22Rv1 (cell line): ENCODE measurements at regions not wholly inside any gene's neighbourhood (a gene's known extent, or its start where the extent isn't known, plus 50 kb on each side); places are given as distances from the start of the nearest gene placed in this dataset.

Experiments
- H3K27ac ChIP-seq: fragments of 450-650 bp; 2 replicates; pipeline ENCODE4 v1.5.1; 2017
- ZFX ChIP-seq: fragments of 450-650 bp; IDR thresholded peaks from 2 replicates; pipeline ENCODE4 v1.6.1; 2017; ENCODE audit warnings: antibody characterized with exemption, borderline replicate concordance
- TF ChIP-seq, protein P1 (sequence below): fragments of 450-650 bp; IDR thresholded peaks from 2 replicates; pipeline ENCODE4 v1.5.1; 2017; ENCODE audit warnings: mild to moderate bottlenecking

DNA sequence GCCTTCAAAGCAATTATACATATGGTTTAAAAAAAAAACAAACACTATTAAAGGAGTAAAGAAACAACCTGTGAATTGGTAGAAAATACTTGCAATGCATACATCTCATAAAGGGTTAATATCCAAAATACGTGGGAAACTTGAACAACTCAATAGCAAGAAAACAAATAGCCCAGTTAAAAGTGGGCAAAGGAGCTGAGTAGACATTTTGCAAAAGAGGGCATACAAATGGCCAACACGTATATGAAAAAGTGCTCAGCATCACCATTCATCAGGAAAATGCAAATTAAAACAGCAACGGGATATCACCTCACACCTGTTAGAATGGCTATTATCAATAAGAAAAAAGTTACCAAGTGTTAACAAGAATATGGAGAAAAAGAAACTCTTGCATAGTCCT lies 298.3 kb upstream of the RBMS1 start:
- H3K27ac ChIP-seq, result no peak overlapping the region
- TF ChIP-seq, protein P1, sequence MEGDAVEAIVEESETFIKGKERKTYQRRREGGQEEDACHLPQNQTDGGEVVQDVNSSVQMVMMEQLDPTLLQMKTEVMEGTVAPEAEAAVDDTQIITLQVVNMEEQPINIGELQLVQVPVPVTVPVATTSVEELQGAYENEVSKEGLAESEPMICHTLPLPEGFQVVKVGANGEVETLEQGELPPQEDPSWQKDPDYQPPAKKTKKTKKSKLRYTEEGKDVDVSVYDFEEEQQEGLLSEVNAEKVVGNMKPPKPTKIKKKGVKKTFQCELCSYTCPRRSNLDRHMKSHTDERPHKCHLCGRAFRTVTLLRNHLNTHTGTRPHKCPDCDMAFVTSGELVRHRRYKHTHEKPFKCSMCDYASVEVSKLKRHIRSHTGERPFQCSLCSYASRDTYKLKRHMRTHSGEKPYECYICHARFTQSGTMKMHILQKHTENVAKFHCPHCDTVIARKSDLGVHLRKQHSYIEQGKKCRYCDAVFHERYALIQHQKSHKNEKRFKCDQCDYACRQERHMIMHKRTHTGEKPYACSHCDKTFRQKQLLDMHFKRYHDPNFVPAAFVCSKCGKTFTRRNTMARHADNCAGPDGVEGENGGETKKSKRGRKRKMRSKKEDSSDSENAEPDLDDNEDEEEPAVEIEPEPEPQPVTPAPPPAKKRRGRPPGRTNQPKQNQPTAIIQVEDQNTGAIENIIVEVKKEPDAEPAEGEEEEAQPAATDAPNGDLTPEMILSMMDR, result no peak
- no peak for TF ChIP-seq ZFX

DNA sequence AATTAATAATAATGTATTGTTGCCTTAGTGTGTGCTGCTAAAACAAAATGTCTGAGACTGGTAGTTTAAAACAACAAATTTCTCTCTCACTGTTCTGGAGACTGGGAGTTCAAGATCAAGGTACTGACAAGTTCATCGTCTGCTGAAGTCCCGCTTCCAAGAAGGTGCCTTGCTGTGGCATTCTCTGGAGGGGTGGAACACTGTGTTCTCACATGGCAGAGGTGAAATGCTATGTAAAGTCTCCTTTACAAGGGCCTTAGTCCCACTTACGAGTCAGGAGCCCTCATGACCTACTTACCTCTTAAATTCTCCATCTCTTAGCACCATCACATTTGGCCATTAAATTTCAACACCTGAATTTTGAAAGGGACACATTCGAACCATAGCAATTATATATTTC lies 299.2 kb upstream of the RBMS1 start:
- no peak for TF ChIP-seq ZFX
- TF ChIP-seq, protein P1, result no peak
- no peak overlapping the region for H3K27ac ChIP-seq

DNA sequence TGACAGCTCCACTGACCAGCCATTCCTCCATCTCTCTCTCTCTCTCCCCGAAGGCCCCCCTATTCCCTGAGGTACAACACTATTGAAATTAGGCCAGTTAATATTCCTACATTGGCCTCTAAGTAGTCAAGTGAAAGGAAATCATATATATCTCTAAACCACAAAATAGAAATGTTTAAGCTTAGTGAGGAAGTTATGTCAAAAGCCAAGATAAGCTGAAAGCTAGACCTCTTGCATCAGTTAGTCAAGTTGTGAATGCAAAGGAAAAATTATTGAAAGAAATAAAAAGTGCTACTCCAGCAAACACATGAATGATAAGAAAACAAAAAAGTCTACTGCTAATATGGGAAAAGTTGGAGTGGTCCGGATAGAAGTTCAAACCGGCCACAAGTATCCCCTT lies 301.3 kb upstream of the RBMS1 start:
- no peak overlapping the region for H3K27ac ChIP-seq

DNA sequence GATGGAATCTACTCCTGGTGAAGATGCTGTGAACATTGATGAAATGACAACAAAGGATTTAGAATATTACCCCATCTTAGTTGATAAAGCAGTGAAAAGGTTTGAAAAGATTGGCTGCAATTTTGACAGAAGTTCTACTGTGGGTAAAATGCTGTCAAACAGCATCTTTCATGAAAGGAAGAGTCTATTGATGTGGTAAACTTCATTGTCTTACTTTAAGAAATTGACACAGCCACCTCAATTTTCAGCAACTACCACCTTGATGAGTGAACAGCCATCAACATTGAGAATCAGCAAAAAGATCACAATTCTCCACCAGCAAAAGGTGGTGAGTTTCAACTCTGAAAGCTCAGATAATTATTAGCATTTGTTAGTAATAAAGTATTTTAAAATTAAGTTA lies 310.3 kb upstream of the RBMS1 start:
- TF ChIP-seq, protein P1, result no peak
- no peak for TF ChIP-seq ZFX
- H3K27ac ChIP-seq, result no peak overlapping the region

More for the DNA sequence above, 301.3 kb upstream of the RBMS1 start:
- TF ChIP-seq, protein P1, result no peak
- TF ChIP-seq ZFX, result no peak

DNA sequence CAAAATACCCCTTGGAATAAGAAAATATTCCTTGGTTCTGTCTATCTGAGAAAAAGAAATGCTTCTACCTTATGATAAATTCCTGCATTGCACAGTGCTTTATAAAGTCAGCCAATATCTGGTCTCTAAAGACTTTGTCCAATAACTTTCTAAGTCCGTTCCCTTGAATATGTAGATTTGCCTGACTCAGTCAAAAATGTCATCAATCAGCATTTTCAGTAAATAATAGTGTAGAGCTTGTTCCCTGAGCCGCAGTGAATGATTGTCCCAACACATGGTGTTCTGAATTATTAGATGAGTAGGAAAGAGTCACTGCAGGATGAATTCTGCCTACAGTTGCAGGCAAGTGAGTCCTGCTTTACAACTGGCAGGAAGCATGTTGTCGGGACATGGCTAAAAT lies 316.8 kb upstream of the RBMS1 start:
- TF ChIP-seq ZFX, result no peak
- TF ChIP-seq, protein P1, result no peak
- H3K27ac ChIP-seq, result no peak overlapping the region

DNA sequence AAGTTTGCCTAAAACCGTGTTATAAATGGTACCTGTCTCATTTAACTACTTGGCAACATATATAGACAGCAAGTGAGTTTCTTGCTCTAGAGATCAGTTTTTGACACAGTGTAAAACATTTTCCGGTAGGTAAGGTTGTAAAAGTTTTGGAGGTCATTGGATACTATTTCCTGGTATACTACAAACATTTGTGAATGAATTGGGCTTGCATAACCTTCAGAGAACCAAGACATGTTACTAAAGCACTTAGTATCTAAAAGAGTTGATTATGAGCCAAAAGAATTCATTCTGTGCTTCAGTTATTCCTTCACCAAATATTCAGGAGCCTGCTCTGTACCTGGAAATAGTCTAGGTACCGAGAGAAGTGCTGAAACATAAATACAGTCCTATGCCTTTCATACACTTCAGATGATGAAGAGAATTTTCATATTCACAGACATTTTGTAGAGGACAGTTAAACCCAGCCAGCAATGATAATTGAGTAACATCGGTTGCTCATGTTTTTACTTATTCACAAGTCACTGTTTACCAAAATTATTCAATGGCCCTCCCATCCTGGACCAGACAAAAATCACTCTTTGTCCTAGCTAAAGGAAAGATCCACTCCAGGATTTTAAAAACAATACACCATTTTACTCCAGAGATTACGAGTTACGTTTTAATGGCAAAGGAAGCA lies 319.4 kb upstream of the RBMS1 start:
- no peak overlapping the region for H3K27ac ChIP-seq
- TF ChIP-seq, protein P1, result no peak
- TF ChIP-seq ZFX, result no peak

DNA sequence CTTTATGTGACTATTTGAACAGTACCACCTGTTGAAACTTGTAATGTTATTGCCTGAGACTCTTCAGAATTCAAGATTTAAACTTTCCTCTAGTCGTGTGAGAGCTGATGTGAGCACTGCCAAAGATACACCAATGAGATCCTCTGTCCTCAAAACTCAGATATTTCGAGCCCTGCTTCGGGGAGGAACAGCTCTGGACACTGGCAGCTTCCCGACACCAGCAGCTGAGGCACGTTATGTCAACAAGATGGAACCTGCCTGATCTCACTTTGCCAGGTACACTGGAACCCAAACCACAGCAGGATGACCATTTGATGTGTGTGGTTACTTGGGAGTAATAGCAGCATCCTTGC lies 319.9 kb upstream of the RBMS1 start:
- H3K27ac ChIP-seq, result no peak overlapping the region
- no peak for TF ChIP-seq ZFX
- TF ChIP-seq, protein P1, result no peak
